Prostate gland (tissue), 2 donors: ENCODE measurements at regions not wholly inside any gene's neighbourhood (a gene's known extent, or its start where the extent isn't known, plus 50 kb on each side); places are given as distances from the start of the nearest gene placed in this dataset.

Source experiments
- CTCF ChIP-seq, 4 experiments: fragments of 200-600 bp in 2 of 4; fragments of 450-650 bp in 2 of 4; sonication (generic) in 2 of 4; IDR thresholded peaks; 1 replicate in 3 of 4; 2 replicates in 1 of 4; pipeline ENCODE4 v1.5.1; 2016 to 2019; ENCODE audit warnings: antibody characterized with exemption in 4 of 4, mild to moderate bottlenecking in 2 of 4, moderate library complexity in 2 of 4
- POLR2A ChIP-seq: fragments of 450-650 bp; IDR thresholded peaks from one replicate; pipeline ENCODE4 v1.6.1; 2016; ENCODE audit warnings: antibody characterized with exemption, mild to moderate bottlenecking

GRCh38 chr7:30231271-30231670 is 53.1 kb upstream of the ZNRF2 start:
- TF ChIP-seq CTCF (IDR thresholded peaks at IDR 0.05) (no peak), POLR2A (no peak)
